Adrenal gland (tissue), 9 donors: ENCODE measurements at regions not wholly inside any gene's neighbourhood (a gene's known extent, or its start where the extent isn't known, plus 50 kb on each side); places are given as distances from the start of the nearest gene placed in this dataset.

ENCODE experiments used
- DNase-seq, 7 donors: peaks; one replicate each; pipeline ENCODE4 v3.0.0-alpha.2; 2019 to 2020
- H3K27ac ChIP-seq, 5 donors: fragments of 200-600 bp; sonication (generic) in 4 of 5; 1 replicate in 3 of 5; 2 replicates in 2 of 5; pipeline versions ENCODE4 v1.5.1 to v1.8.0; 2016 to 2020; ENCODE audit warnings: mild to moderate bottlenecking in 1 of 5
- H3K27me3 ChIP-seq: fragments of 200-600 bp; 2 replicates; pipeline ENCODE4 v1.8.0; 2021
- H3K36me3 ChIP-seq, 2 donors: fragments of 200-600 bp; replicated peaks in 1 of 2; 1 replicate in 1 of 2; 2 replicates in 1 of 2; pipeline versions ENCODE4 v1.5.1 to v1.8.0; 2018 to 2022
- H3K4me1 ChIP-seq, 2 donors: fragments of 200-600 bp; replicated peaks in 1 of 2; 1 replicate in 1 of 2; 2 replicates in 1 of 2; pipeline versions ENCODE4 v1.5.1 to v1.8.0; 2018 to 2021
- H3K4me3 ChIP-seq, 4 donors: fragments of 200-600 bp; sonication (generic) in 3 of 4; one replicate each; pipeline ENCODE4 v1.5.1; 2016 to 2018
- H3K9me3 ChIP-seq, 3 donors: fragments of 200-600 bp; sonication (generic) in 1 of 3; replicated peaks in 1 of 3; 1 replicate in 2 of 3; 2 replicates in 1 of 3; pipeline versions ENCODE4 v1.5.1 to v1.8.0; 2016 to 2021
- CTCF ChIP-seq, 6 experiments: fragments of 450-650 bp in 4 of 6; fragments of 200-600 bp in 2 of 6; sonication (generic) in 1 of 6; IDR thresholded peaks; 1 replicate in 5 of 6; 2 replicates in 1 of 6; pipeline versions ENCODE4 v1.5.1 to v1.8.0; 2016 to 2021; ENCODE audit warnings: antibody characterized with exemption in 6 of 6, mild to moderate bottlenecking in 2 of 6, moderate library complexity in 1 of 6
- POLR2A ChIP-seq, 2 donors: fragments of 450-650 bp; IDR thresholded peaks; one replicate each; pipeline ENCODE4 v1.6.1; 2017; ENCODE audit warnings: antibody characterized with exemption in 2 of 2, mild to moderate bottlenecking in 2 of 2, moderate library complexity in 1 of 2
- WGBS, 4 donors: extraction: QIAGEN DNeasy Blood & Tissue Kit in 2 of 4; methylation state at CpG; one replicate each; pipeline versions ENCODE4 v1.1.5 to v1.1.7; 2013 to 2017; 5-methylcytosine and 5-hydroxymethylcytosine counted together
- intact Hi-C, 2 donors: fragments of 100-400 bp; cut with DNase I; formaldehyde crosslinking; loops; one replicate each; pipeline versions ENCODE4 v1.14.1 to v1.15.0; 2022 to 2023
- donor health status: healthy with polysubstance abuse.
- donor health status: Bipolar disorder and iron deficiency.
- donor health status: DM: yes; HTN: yes; CAD: no.
- donor health status: DM: no; HTN: no; CAD: no.
- donor health status: DM: no; HTN: no; CAD: no.

GRCh38 chr16:51994597-51994996 lies 552.3 kb downstream of the TOX3 start:
- no peak for TF ChIP-seq CTCF (IDR thresholded peaks at IDR 0.05)
- no peak for TF ChIP-seq POLR2A (IDR thresholded peaks at IDR 0.05)
- H3K4me1 ChIP-seq = no peaks in the 10 kb centered on the region
- peak in 3 of 7 donors; percentile 32 to 47 (median 40) for DNase-seq
- H3K36me3 ChIP-seq = no peaks in the 10 kb centered on the region
- no peaks in the 10 kb centered on the region for H3K9me3 ChIP-seq
- WGBS, 4 donors = 49 to 54% (median 50%) methylated on average over 8 of the region's 8 CpGs
- H3K27ac ChIP-seq = no peak overlapping the region
- intact Hi-C loops = no loop called here
- no peaks in the 10 kb centered on the region for H3K27me3 ChIP-seq
- H3K4me3 ChIP-seq = no peak overlapping the region

GRCh38 chr16:51989637-51990230 lies 557.2 kb downstream of the TOX3 start:
- Histone ChIP-seq H3K36me3 (no peaks in the 10 kb centered on the region), H3K27ac (no peak overlapping the region), H3K27me3 (no peaks in the 10 kb centered on the region), H3K4me3 (no peak overlapping the region), H3K9me3 (no peaks in the 10 kb centered on the region), H3K4me1 (no peaks in the 10 kb centered on the region)
- WGBS, 4 donors = 53 to 66% (median 59%) methylated on average over 5 to 6 of the region's 6 CpGs
- intact Hi-C loops = no loop called here
- TF ChIP-seq POLR2A (IDR thresholded peaks at IDR 0.05) (no peak), CTCF (IDR thresholded peaks at IDR 0.05) (no peak)
- DNase-seq = no peak

GRCh38 chr16:51988977-51989376 lies 558.0 kb downstream of the TOX3 start:
- no peaks in the 10 kb centered on the region for H3K9me3 ChIP-seq
- no peak overlapping the region for H3K27ac ChIP-seq
- TF ChIP-seq CTCF (IDR thresholded peaks at IDR 0.05) = no peak
- intact Hi-C loops = no loop called here
- no peaks in the 10 kb centered on the region for H3K36me3 ChIP-seq
- H3K4me1 ChIP-seq = no peaks in the 10 kb centered on the region
- DNase-seq = no peak
- no peak overlapping the region for H3K4me3 ChIP-seq
- H3K27me3 ChIP-seq = no peaks in the 10 kb centered on the region

- no peaks in the 10 kb centered on the region for H3K36me3 ChIP-seq
- no peak overlapping the region for H3K4me3 ChIP-seq
- intact Hi-C loops = no loop called here
- no peaks in the 10 kb centered on the region for H3K4me1 ChIP-seq
- no peak for DNase-seq
- 33 to 97% (median 86%) methylated on average over 1 of the region's 1 CpG for WGBS, 4 donors
- H3K27me3 ChIP-seq = no peaks in the 10 kb centered on the region
- H3K9me3 ChIP-seq = no peaks in the 10 kb centered on the region
- no peak overlapping the region for H3K27ac ChIP-seq
- no peak for TF ChIP-seq POLR2A (IDR thresholded peaks at IDR 0.05)
- TF ChIP-seq CTCF (IDR thresholded peaks at IDR 0.05) = no peak
Measured at GRCh38 chr16:51987519-51987918, 559.4 kb downstream of the TOX3 start.
